HFF-Myc (cell line): ENCODE measurements at regions not wholly inside any gene's neighbourhood (a gene's known extent, or its start where the extent isn't known, plus 50 kb on each side); places are given as distances from the start of the nearest gene placed in this dataset.

Source experiments
- DNase-seq: peaks from one replicate; pipeline ENCODE4 v3.0.0-alpha.2; 2011; ENCODE audit warnings: low read depth; ENCODE audit errors: extremely low read depth
- H3K4me3 ChIP-seq: replicated peaks from 2 replicates; pipeline ENCODE4 v1.5.1; 2011; ENCODE audit warnings: low read depth, mild to moderate bottlenecking, control low read depth, low read length
- TF ChIP-seq, protein P1 (sequence below): IDR thresholded peaks from 2 replicates; pipeline ENCODE4 v1.5.1; 2012; ENCODE audit warnings: mild to moderate bottlenecking, low read depth, low read length, control low read depth; ENCODE audit errors: missing control alignments

GRCh38 chr1:67584938-67585337 is 100.1 kb upstream of the GADD45A start:
- TF ChIP-seq, protein P1, sequence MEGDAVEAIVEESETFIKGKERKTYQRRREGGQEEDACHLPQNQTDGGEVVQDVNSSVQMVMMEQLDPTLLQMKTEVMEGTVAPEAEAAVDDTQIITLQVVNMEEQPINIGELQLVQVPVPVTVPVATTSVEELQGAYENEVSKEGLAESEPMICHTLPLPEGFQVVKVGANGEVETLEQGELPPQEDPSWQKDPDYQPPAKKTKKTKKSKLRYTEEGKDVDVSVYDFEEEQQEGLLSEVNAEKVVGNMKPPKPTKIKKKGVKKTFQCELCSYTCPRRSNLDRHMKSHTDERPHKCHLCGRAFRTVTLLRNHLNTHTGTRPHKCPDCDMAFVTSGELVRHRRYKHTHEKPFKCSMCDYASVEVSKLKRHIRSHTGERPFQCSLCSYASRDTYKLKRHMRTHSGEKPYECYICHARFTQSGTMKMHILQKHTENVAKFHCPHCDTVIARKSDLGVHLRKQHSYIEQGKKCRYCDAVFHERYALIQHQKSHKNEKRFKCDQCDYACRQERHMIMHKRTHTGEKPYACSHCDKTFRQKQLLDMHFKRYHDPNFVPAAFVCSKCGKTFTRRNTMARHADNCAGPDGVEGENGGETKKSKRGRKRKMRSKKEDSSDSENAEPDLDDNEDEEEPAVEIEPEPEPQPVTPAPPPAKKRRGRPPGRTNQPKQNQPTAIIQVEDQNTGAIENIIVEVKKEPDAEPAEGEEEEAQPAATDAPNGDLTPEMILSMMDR, result no peak
- DNase-seq, result no peak
- H3K4me3 ChIP-seq, result no peak overlapping the region

GRCh38 chr1:67586596-67586995 is 98.4 kb upstream of the GADD45A start:
- no peak overlapping the region for H3K4me3 ChIP-seq
- TF ChIP-seq, protein P1, result no peak
- DNase-seq, result no peak

DNA sequence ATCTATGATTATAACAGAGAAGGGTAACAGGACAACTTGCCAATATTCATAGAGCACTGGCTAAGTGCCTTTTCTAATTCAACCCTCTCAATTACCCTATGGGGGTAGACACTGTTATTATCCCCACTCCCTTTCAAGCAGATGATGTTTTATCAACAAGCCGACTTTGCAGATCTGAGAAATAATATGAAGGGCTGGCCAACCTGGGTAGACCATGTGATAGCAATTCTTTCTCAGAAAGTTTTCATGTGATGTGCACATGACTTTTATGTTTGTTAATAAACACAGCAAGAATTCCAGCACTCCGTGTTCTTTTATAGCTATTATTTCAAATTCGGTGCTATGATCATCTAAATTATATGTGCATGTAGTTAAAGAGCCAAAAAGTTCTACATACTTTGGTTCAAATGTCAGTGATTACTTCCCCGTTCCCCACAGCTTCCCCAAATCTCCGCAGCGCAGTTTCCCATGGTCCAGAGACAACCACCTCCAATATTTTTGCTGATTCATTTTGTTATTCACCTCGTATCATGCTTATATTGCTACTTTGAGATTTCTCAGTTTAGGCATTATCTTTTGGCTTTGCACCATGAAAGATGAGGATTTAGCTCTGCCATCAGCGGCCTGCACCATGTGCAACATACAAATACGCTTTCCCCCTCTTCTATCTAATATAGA is 96.7 kb upstream of the GADD45A start:
- no peak for DNase-seq
- H3K4me3 ChIP-seq, result no peak overlapping the region
- TF ChIP-seq, protein P1, result no peak

DNA sequence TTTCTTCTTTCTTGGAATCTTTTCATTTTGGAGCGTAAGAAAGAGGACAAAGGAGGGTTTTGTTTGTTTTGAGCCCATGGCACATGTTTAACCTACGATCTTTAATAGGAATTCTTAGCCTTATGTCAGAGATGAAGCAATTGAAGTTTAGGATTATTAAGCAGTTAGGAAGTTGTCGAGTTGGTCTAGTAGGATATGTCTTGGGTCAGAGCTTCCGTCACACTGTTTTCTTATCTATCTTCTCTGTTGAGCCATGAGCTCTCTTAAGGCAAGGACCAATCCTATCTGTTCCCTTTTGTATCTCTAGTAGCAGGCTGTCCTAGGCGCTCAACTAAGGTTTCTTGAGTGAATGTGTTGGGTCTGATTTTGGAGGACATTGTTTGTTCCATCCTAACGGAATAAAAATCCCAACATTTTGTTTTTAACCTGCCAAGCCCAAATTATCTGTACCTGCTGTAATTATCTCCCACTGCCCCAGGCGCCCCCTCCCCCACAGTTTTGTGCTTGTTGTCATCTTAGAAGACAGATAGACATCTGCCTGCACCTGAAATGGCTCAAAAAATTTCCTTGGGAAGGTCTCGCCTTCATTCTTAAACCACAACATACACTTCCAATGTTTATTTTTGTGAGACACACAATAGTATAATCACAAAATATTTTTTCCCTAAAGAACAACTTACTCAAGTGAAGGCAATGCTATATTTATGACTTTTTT is 95.3 kb upstream of the GADD45A start:
- TF ChIP-seq, protein P1, result no peak

GRCh38 chr1:67590329-67590728 is 94.7 kb upstream of the GADD45A start:
- DNase-seq, result no peak
- TF ChIP-seq, protein P1, result no peak
- no peak overlapping the region for H3K4me3 ChIP-seq

More for the DNA sequence above, 95.3 kb upstream of the GADD45A start:
- DNase-seq, result no peak
- no peak overlapping the region for H3K4me3 ChIP-seq

GRCh38 chr1:67594764-67595163 is 90.2 kb upstream of the GADD45A start:
- H3K4me3 ChIP-seq, result no peak overlapping the region
- TF ChIP-seq, protein P1, result no peak
- no peak for DNase-seq
